GM12878 (cell line): ENCODE measurements at regions not wholly inside any gene's neighbourhood (a gene's known extent, or its start where the extent isn't known, plus 50 kb on each side); places are given as distances from the start of the nearest gene placed in this dataset.

Experiments
- ATAC-seq: fragments of 200-7000 bp; cut with Tn5 transposase; 3 replicates; pipeline ENCODE4 v1.9.1; 2020; ENCODE audit warnings: mild to moderate bottlenecking, moderate library complexity
- BruUV-seq: library from RNA; stranded (reverse); fragments of 400-500 nt; replicated peaks from 2 replicates; lab custom pipeline; 2021; lab: Mats Ljungman, UMichigan
- CTCF ChIA-PET: fragments of 300-600 bp; sonication (Branson Sonifier 250); formaldehyde crosslinking; extraction: SDS; loops from one replicate; lab custom pipeline; 2021; ENCODE audit warnings: inconsistent platforms; lab: Yijun Ruan, JAX
- POLR2A ChIA-PET: fragments of 350-600 bp; formaldehyde crosslinking; extraction: SDS; loops from one replicate; lab custom pipeline; 2021; ENCODE audit warnings: inconsistent platforms; lab: Charles Lee
- RAD21 ChIA-PET: fragments of 300-600 bp; sonication (Branson Sonifier 250); formaldehyde crosslinking; loops from one replicate; lab custom pipeline; 2023; ENCODE audit warnings: antibody characterized with exemption; ENCODE audit not compliant: unreplicated experiment; lab: Charles Lee
- SMC1A ChIA-PET: fragments of 300-600 bp; sonication (Branson Sonifier 250); formaldehyde crosslinking; loops from one replicate; lab custom pipeline; 2023; ENCODE audit not compliant: unreplicated experiment, uncharacterized antibody; lab: Charles Lee
- DNase-seq: peaks from one replicate; pipeline ENCODE4 v3.0.0-alpha.2; 2011; ENCODE audit warnings: low read depth, low spot score
- FAIRE-seq: peaks from 3 replicates; lab custom pipeline; 2011; peaks lifted over from hg19 to GRCh38; lab: Jason Lieb, UNC
- H2AFZ ChIP-seq: 2 replicates; pipeline ENCODE4 v1.6.0; 2011; ENCODE audit warnings: low read depth, low read length, control low read depth; ENCODE audit not compliant: control insufficient read depth
- H3K27ac ChIP-seq: 2 replicates; pipeline ENCODE4 v1.5.1; 2011; ENCODE audit warnings: control low read depth; ENCODE audit not compliant: control insufficient read depth, insufficient read depth
- H3K27me3 ChIP-seq, 2 experiments: replicated peaks in 1 of 2; 2 replicates each; pipeline versions ENCODE4 v1.6.0 to v1.6.1; 2011; ENCODE audit warnings: low read length in 1 of 2; ENCODE audit not compliant: control insufficient read depth in 2 of 2, insufficient read depth in 2 of 2
- H3K36me3 ChIP-seq, 2 experiments: 2 replicates each; pipeline ENCODE4 v1.5.1; 2011; ENCODE audit warnings: low read length in 1 of 2; ENCODE audit not compliant: control insufficient read depth in 2 of 2, insufficient read depth in 2 of 2
- H3K4me1 ChIP-seq: 2 replicates; pipeline ENCODE4 v1.6.1; 2011; ENCODE audit warnings: mild to moderate bottlenecking, low read length, moderate library complexity, mixed read lengths; ENCODE audit not compliant: control insufficient read depth, insufficient read depth
- H3K4me2 ChIP-seq: 2 replicates; pipeline ENCODE4 v1.6.0; 2011; ENCODE audit warnings: control low read depth; ENCODE audit not compliant: control insufficient read depth, insufficient read depth
- H3K4me3 ChIP-seq: fragments of 200-600 bp; sonication (generic); 2 replicates; pipeline ENCODE4 v1.5.1; 2016
- H3K79me2 ChIP-seq: 2 replicates; pipeline ENCODE4 v1.6.0; 2011; ENCODE audit warnings: low read length; ENCODE audit not compliant: control insufficient read depth, insufficient read depth
- H3K9ac ChIP-seq: 2 replicates; pipeline ENCODE4 v1.8.0; 2011; ENCODE audit warnings: low read length, control low read depth, mixed read lengths; ENCODE audit not compliant: control insufficient read depth, insufficient read depth
- H3K9me3 ChIP-seq: replicated peaks from 3 replicates; pipeline ENCODE4 v1.5.1; 2011; ENCODE audit warnings: mild to moderate bottlenecking, low read length; ENCODE audit not compliant: control insufficient read depth, insufficient read depth
- H4K20me1 ChIP-seq: 2 replicates; pipeline ENCODE4 v1.6.0; 2011; ENCODE audit not compliant: control insufficient read depth, insufficient read depth
- BACH1 ChIP-seq: fragments of 450-650 bp; IDR thresholded peaks from 2 replicates; pipeline ENCODE4 v1.6.1; 2017; ENCODE audit warnings: mild to moderate bottlenecking, borderline replicate concordance
- BCLAF1 ChIP-seq: fragments of 450-650 bp; IDR thresholded peaks from 2 replicates; pipeline ENCODE4 v1.6.1; 2017; ENCODE audit warnings: antibody characterized with exemption, mild to moderate bottlenecking, moderate library complexity
- CBX5 ChIP-seq: sonication (generic); IDR thresholded peaks from 2 replicates; pipeline ENCODE4 v1.6.1; 2016; ENCODE audit warnings: low read depth, moderate library complexity, mild to moderate bottlenecking, inconsistent platforms
- CEBPB ChIP-seq, 2 experiments: fragments of 150-350 bp in 1 of 2; IDR thresholded peaks; 2 replicates each; pipeline ENCODE4 v1.6.1; 2012 to 2014; ENCODE audit warnings: low read depth in 2 of 2, low read length in 2 of 2, borderline replicate concordance in 1 of 2, inconsistent platforms in 1 of 2
- FOS ChIP-seq: IDR thresholded peaks from 3 replicates; pipeline ENCODE4 v1.6.1; 2011; ENCODE audit warnings: borderline replicate concordance; ENCODE audit not compliant: insufficient read length; ENCODE audit errors: extremely low read depth
- IKZF1 ChIP-seq: fragments of 450-650 bp; conservative IDR thresholded peaks from 2 replicates; pipeline ENCODE4 v1.6.1; 2017; ENCODE audit warnings: antibody characterized with exemption, mild to moderate bottlenecking
- IKZF2 ChIP-seq, 2 experiments: fragments of 450-650 bp; IDR thresholded peaks; 2 replicates each; pipeline ENCODE4 v1.6.1; 2017; ENCODE audit warnings: mild to moderate bottlenecking in 2 of 2, moderate library complexity in 2 of 2
- NBN ChIP-seq: fragments of 450-650 bp; IDR thresholded peaks from 2 replicates; pipeline ENCODE4 v1.6.1; 2016
- NKRF ChIP-seq: fragments of 450-650 bp; conservative IDR thresholded peaks from 2 replicates; pipeline ENCODE4 v1.6.1; 2017; ENCODE audit warnings: mild to moderate bottlenecking, moderate library complexity
- PBX3 ChIP-seq: IDR thresholded peaks from 2 replicates; pipeline ENCODE4 v1.6.1; 2011; ENCODE audit warnings: mild to moderate bottlenecking, low read depth, low read length, moderate library complexity; ENCODE audit not compliant: insufficient replicate concordance
- RAD21 ChIP-seq: IDR thresholded peaks from 2 replicates; pipeline ENCODE4 v1.6.1; 2011; ENCODE audit warnings: mild to moderate bottlenecking, low read depth, low read length, moderate library complexity; ENCODE audit not compliant: insufficient read depth
- RUNX3 ChIP-seq: IDR thresholded peaks from 2 replicates; pipeline ENCODE4 v1.6.1; 2012; ENCODE audit warnings: low read length, inconsistent platforms
- SMC3 ChIP-seq: IDR thresholded peaks from 2 replicates; pipeline ENCODE4 v1.6.1; 2011; ENCODE audit warnings: low read length, improper control_type of control experiment, borderline replicate concordance
- ZNF622 ChIP-seq: fragments of 450-650 bp; IDR thresholded peaks from 2 replicates; pipeline ENCODE4 v1.6.1; 2017; ENCODE audit warnings: mild to moderate bottlenecking, inconsistent platforms
- ZZZ3 ChIP-seq: IDR thresholded peaks from 2 replicates; pipeline ENCODE4 v1.6.1; 2011; ENCODE audit warnings: low read depth; ENCODE audit not compliant: control insufficient read depth, insufficient read length
- WGBS: methylation state at CpG from one replicate; pipeline ENCODE4 v1.1.6; 2016; ENCODE audit warnings: low lambda C conversion rate; ENCODE audit not compliant: insufficient replicate concordance, insufficient coverage; ENCODE audit errors: missing lambda C conversion rate; 5-methylcytosine and 5-hydroxymethylcytosine counted together
- in situ Hi-C: fragments of 300-500 bp; cut with MboI; formaldehyde crosslinking; loops from 9 replicates; pipeline ENCODE4 v1.14.3; 2018; ENCODE audit warnings: mixed read lengths
- intact Hi-C: fragments of 100-400 bp; cut with micrococcal nuclease; formaldehyde crosslinking; loops from one replicate; pipeline ENCODE4 v1.14.2; 2022; ENCODE audit not compliant: unreplicated experiment

- TF ChIP-seq CBX5: no peak
- TF ChIP-seq BACH1: no peak
These were observed 231.1 kb downstream of the SOX4 start (continued) for GRCh38 chr6:21824431-21825177.

GRCh38 chr6:21826023-21826422 lies 232.5 kb downstream of the SOX4 start:
- 83% methylated on average over 7 of the region's 7 CpGs for WGBS
- FAIRE-seq: no peak
- H2AFZ ChIP-seq: no peak overlapping the region
- H3K4me2 ChIP-seq: no peak overlapping the region
- CTCF ChIA-PET: no interaction called here
- SMC1A ChIA-PET: interaction anchor here (1.7 kb wide), 1 partner anchor 28 kb away, joined by 3 read pairs; no protein-coding TSS in a partner anchor
- RAD21 ChIA-PET: interaction anchor here (0.6 kb wide), 1 partner anchor 883 kb away, joined by 3 read pairs; no protein-coding TSS in a partner anchor
- no peak overlapping the region for H3K27ac ChIP-seq
- no peaks in the 10 kb centered on the region for H3K9me3 ChIP-seq
- no peak for ATAC-seq
- H3K4me1 ChIP-seq: no peaks in the 10 kb centered on the region
- H3K36me3 ChIP-seq: no peaks in the 10 kb centered on the region
- H3K4me3 ChIP-seq: no peak overlapping the region
- H4K20me1 ChIP-seq: no peaks in the 10 kb centered on the region
- no TSS peak for BruUV-seq
- no peaks in the 10 kb centered on the region for H3K79me2 ChIP-seq
- in situ Hi-C loops: no loop called here
- POLR2A ChIA-PET: no interaction called here
- intact Hi-C loops: no loop called here
- H3K27me3 ChIP-seq: no peaks in the 10 kb centered on the region
- DNase-seq: no peak
- no peak overlapping the region for H3K9ac ChIP-seq
- TF ChIP-seq CEBPB (IDR thresholded peaks at IDR 0.05; ENCODE audit: borderline replicate concordance in 1 of 2, low read depth in 2 of 2, low read length in 2 of 2) (no peak), NKRF (no peak), SMC3 (no peak), ZNF622 (no peak), ZZZ3 (no peak), IKZF2 (IDR thresholded peaks at IDR 0.05) (no peak), PBX3 (no peak), RUNX3 (no peak), IKZF1 (no peak), NBN (no peak), FOS (no peak), RAD21 (no peak), BCLAF1 (no peak)
